HG02943 (cell line): ENCODE measurements at regions not wholly inside any gene's neighbourhood (a gene's known extent, or its start where the extent isn't known, plus 50 kb on each side); places are given as distances from the start of the nearest gene placed in this dataset.

Source experiments
- ATAC-seq: cut with Tn5 transposase; IDR thresholded peaks from one replicate; pipeline ENCODE4 v1.9.1; 2021; ENCODE audit warnings: mild to moderate bottlenecking, low read depth, moderate library complexity; ENCODE audit not compliant: unreplicated experiment

DNA sequence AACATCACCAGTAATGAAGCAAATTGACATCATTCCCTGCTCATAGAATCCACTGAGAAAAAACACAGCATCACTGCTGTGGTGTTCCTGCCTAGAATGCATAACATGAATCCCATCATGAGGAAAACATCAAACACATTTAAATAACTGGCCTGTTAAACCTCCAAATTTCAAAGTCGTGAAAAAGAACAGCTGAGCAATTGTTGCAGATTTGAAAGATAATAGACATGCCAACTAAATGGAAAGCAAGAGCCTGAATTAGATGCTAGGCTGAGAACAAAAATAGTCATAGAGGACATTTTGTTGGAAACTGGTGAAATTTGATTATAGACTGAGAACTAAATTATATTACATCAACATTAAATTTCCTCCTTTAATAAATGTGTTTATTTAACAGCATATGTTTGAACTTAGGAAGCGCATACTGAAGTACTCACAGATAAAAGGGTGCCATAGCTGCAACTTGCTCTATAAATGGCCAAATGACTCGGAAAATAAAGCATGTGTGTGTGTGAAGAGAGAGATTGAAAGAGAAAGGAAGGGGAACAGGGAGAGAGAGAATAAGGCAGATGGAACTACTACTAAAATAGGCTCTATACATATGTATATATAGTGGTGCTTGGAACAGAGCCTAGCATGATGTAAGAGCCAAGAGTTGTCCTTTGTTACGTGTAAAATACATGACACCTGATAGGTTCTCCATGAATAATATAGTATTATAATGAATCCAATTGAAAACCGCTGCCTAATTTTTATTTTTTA is 305.0 kb upstream of the MON1B start:
- ATAC-seq = no peak

DNA sequence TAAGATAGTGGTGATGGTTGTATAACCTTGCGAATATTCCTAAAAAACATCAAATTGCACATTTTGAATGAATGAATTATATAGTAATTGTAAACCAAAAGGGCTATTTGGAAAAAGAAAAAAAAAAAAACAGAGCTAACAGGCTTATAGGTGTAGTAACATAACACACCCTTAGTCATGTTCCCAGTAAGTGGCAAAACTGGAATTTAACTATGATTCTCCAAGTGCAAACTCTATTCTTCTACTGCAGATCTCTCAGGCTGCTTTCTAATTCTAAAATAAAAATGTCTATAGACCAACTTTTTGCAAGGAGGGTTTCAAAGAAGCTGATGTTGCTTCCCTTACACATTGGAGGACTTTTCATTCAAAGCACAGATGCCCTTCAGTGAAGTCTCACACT is 293.2 kb upstream of the MON1B start:
- no peak for ATAC-seq

DNA sequence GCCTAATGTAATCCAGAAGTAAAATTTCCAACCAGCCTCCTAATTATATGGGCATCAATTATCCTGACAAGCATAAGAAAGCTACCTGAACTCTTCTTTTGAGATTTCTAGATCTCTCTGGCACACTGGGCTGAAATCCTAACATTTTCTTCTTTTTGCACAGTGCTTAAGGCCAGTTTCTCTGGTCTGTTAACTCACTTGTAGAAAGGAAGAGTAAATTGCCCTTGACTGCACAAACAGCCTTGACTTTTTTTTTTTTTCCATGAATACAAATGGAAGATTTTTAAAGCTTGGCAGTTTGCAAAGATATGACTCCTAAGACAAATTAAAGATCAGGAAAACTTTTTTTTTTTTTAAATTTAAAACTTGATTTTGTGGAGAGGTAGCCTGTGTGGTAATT is 291.2 kb upstream of the MON1B start:
- ATAC-seq = no peak

- ATAC-seq = no peak
Measured at GRCh38 chr16:76900285-76901263, 290.4 kb upstream of the MON1B start.

DNA sequence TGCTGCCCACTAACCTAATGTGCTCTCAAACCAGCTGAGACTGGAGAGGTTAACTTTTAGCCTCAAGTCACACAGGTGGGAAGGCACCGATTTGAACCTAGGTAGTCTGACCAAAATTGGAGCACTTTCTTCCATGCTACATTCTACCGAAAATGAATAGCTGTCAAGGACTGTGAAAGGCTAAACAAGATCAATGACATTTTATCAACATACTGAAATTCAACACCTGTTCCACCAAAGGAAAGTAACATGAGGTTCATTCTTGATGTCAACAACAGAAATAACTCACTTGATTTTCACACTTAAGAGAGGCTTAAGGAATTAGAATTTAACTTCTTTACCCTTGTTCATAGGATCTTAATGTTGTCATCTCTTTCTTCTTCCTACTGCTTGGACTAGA is 284.4 kb upstream of the MON1B start:
- no peak for ATAC-seq

GRCh38 chr16:76910931-76911330 is 280.1 kb upstream of the MON1B start:
- no peak for ATAC-seq

- ATAC-seq = no peak
Measured at GRCh38 chr16:76913046-76913445, 277.9 kb upstream of the MON1B start.

DNA sequence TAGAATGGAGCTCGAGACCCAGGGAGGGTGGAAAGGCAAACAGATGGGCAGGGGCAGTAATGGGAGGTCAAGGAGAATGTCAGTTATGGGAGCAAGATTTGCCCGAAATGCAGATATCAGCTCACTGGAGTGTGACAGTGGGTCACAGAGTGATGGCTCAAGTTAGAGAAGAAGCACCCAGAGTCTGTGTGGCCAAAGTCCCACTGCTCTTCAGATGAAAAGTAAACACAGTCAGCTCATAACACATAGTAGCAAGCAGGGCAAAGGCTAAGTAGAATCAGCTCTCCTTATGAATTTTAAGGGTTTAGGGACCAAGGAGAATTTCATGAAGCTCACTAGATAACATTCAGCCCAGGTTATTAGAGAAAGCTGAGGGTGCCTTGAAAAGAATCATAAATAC is 264.9 kb upstream of the MON1B start:
- no peak for ATAC-seq

DNA sequence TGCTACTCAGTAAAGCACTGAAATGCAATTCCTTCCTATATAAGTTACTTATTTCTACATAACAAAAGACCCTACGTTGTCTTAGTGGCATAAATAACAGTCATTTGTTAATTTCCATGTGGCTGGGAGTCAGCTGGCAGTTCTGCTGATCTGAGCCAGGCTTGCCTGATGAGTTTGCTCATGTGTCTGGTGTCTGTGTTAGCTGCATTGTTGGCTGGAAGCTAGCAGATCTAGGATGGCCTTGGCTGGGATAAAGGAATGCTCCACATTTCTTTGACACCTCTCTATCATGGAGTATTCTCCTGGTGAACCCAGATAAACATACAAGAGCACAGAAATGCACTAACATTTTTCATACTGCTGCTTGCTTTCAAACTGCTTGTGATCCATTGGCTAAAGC is 264.4 kb upstream of the MON1B start:
- no peak for ATAC-seq

DNA sequence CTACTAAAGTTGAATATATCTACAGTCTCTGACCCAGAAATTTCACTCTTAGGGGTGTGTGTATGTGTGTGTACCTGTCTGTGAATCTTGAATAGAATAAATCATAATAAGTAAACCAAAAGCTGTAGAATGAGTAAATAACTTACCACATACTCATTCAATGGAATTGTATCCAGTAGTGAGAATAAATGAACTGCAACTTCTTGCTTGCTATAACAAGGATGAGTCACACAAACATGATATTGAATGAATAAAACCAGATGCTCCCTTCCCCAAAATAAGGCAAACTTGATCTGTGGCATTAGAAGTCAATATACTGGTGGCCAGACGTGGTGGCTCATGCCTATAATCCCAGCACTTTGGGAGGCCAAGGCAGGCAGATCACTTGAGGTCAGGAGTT is 259.8 kb upstream of the MON1B start:
- no peak for ATAC-seq

DNA sequence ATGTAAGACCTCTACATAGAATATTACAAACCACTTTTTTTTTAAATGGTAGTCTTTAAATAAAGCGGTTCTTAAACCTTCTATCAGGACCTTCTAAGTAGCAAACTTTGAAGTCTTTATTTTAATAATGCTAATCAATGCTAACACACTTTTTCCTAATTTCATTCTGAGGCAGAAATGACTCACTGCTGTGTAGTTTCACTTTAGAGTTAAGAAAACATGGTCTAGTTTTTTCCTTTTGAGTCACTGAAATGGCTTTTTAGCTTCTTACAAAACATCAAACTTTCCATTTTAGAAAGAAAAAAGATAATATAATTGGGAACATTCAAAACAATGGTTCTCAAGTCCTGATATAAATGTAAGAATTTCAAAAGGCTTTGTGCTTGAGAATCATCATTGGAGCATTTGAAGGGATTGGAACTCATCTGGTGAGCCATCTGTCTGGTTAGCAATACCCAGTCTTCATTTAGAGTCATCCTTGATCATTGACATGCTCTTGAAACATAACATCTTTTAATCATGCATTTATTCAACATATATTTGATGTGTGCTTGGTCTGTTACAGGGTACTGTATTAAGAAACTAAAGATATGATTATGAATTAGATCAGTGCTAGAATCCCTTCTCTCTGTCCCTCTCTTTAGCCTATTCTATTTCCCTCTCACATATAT is 258.3 kb upstream of the MON1B start:
- ATAC-seq = no peak

GRCh38 chr16:76940251-76940650 is 250.7 kb upstream of the MON1B start:
- ATAC-seq = no peak

DNA sequence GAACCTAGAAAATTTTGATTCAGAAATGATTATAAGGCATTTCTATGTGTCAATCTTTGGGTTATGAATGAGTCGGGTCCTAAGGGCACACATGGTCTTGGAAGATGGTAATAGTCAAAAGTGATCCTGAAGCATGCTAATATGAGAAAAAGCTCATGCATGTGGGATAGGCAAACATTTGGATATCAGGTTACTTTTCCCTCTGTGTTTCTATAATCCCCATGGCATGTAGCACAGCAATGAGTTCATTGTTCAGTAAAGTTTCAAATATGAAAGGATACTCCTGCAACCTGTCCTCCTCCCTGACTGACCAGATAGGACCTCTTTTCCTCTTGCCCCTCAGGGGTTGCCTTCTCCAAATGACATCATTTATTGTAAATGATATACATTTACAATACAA is 249.9 kb upstream of the MON1B start:
- ATAC-seq = no peak

- no peak for ATAC-seq
Measured at GRCh38 chr16:76942089-76942488, 248.9 kb upstream of the MON1B start.

DNA sequence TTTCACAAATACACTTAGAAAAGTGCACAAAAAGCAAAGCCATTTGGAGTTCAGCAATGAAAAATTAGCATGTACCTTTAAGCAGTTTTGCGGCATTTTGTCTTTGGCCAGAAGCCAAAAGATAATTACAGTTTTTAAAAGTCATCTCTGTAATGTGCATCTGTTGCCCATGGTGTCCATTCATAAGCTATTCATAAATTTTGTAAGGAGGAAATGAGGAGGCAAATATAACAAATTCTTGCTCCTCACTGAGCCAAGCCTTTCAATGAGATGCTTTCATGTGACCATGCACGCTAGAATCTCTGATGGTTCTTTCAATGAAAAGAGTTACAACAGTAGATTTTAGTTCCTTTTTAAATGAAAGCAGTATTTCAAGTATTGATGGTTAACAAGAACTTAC is 247.1 kb upstream of the MON1B start:
- no peak for ATAC-seq

DNA sequence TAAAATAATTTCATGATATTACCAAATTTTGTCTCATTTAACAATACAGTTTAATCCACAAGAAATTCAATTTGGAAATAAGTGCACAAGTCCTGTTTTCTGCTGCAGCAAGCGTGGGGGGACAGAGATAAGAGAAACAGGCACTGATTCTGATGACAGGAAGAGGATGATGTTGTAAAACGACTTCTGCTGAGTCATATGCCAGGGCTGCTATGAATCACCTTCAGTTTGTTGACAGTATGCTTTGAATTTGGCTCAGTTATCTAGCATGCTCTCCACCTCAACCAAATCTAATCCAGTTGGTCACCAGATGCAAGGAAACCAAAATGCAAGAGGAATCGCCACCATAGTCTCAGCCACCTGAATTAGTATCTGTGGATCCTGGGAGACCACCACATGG is 244.1 kb upstream of the MON1B start:
- ATAC-seq = no peak

- no peak for ATAC-seq
Measured at GRCh38 chr16:76947749-76948148, 243.2 kb upstream of the MON1B start.

- no peak for ATAC-seq
Measured at GRCh38 chr16:76955629-76956028, 235.4 kb upstream of the MON1B start.

- ATAC-seq = no peak
Measured at GRCh38 chr16:76956394-76956793, 234.6 kb upstream of the MON1B start.

DNA sequence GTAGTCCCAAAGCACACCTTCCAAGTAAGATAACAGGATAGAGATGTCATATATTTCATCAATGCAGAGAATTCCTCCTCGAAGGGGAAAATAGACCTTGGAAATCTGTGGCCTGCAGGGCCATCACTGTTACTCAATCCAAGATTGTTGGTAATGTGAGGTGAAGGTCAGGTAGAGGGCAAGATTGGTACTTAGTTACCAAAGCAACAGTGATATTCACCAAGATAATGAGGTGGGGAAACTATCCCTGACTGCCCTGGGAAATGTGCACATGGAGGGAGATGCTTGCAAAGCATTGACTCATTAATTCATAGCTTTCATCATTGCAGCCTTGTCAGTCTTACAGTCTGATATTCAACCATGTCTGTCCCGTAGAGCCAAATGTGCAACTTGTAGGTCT is 234.1 kb upstream of the MON1B start:
- ATAC-seq = no peak

GRCh38 chr16:76959166-76959565 is 231.8 kb upstream of the MON1B start:
- no peak for ATAC-seq
